PC-9 (cell line): ENCODE measurements at regions not wholly inside any gene's neighbourhood (a gene's known extent, or its start where the extent isn't known, plus 50 kb on each side); places are given as distances from the start of the nearest gene placed in this dataset.

Experiments
- BruUV-seq: library from RNA; stranded (reverse); fragments of 400-500 nt; replicated peaks from 2 replicates; lab custom pipeline; 2021; lab: Mats Ljungman, UMichigan
- CTCF ChIA-PET: fragments of 300-600 bp; sonication (Branson Sonifier 250); formaldehyde crosslinking; loops from one replicate; lab custom pipeline; 2022; ENCODE audit warnings: antibody characterized with exemption; lab: Charles Lee
- POLR2A ChIA-PET: fragments of 300-600 bp; sonication (Branson Sonifier 250); formaldehyde crosslinking; loops from one replicate; lab custom pipeline; 2022; ENCODE audit warnings: antibody characterized with exemption; ENCODE audit not compliant: unreplicated experiment; lab: Charles Lee
- DNase-seq, 2 experiments: peaks; one replicate each; pipeline versions ENCODE4 v3.0.0 to v3.0.0-alpha.2; 2015 to 2022; ENCODE audit warnings: mixed read lengths in 1 of 2
- H2AFZ ChIP-seq: fragments of 200-600 bp; sonication (generic); 2 replicates; pipeline ENCODE4 v1.8.1; 2017; ENCODE audit warnings: antibody characterized with exemption
- H3F3A ChIP-seq: fragments of 200-600 bp; sonication (generic); 2 replicates; pipeline ENCODE4 v1.8.1; 2017; ENCODE audit warnings: antibody characterized with exemption, mild to moderate bottlenecking, low read depth; ENCODE audit not compliant: insufficient read depth
- H3K27ac ChIP-seq: fragments of 200-600 bp; sonication (generic); 2 replicates; pipeline ENCODE4 v1.6.1; 2016; ENCODE audit warnings: mixed run types
- H3K27me3 ChIP-seq: fragments of 200-600 bp; sonication (generic); 2 replicates; pipeline ENCODE4 v1.6.1; 2016; ENCODE audit warnings: low read depth, mixed run types; ENCODE audit not compliant: insufficient read depth
- H3K36me3 ChIP-seq: fragments of 200-600 bp; sonication (generic); 2 replicates; pipeline ENCODE4 v1.6.1; 2016; ENCODE audit warnings: low read depth, mixed run types
- H3K4me1 ChIP-seq: fragments of 200-600 bp; sonication (generic); replicated peaks from 2 replicates; pipeline ENCODE4 v1.6.1; 2016; ENCODE audit warnings: mixed run types; ENCODE audit not compliant: insufficient read depth
- H3K4me2 ChIP-seq: fragments of 200-600 bp; sonication (generic); 2 replicates; pipeline ENCODE4 v1.6.1; 2017; ENCODE audit warnings: mixed run types
- H3K4me3 ChIP-seq: fragments of 200-600 bp; sonication (generic); 2 replicates; pipeline ENCODE4 v1.6.1; 2016; ENCODE audit warnings: mixed run types
- H3K79me2 ChIP-seq: fragments of 200-600 bp; sonication (generic); 2 replicates; pipeline ENCODE4 v1.6.1; 2017; ENCODE audit warnings: low read depth, mixed run types
- H3K9me2 ChIP-seq: fragments of 200-600 bp; sonication (generic); 2 replicates; pipeline ENCODE4 v1.8.1; 2017; ENCODE audit warnings: mild to moderate bottlenecking; ENCODE audit not compliant: insufficient read depth
- H3K9me3 ChIP-seq: fragments of 200-600 bp; sonication (generic); 2 replicates; pipeline ENCODE4 v1.8.1; 2016; ENCODE audit warnings: low read depth; ENCODE audit not compliant: insufficient read depth
- H4K20me1 ChIP-seq: fragments of 200-600 bp; sonication (generic); 2 replicates; pipeline ENCODE4 v1.8.1; 2017; ENCODE audit not compliant: insufficient read depth
- EZH2 ChIP-seq: fragments of 200-600 bp; sonication (generic); IDR thresholded peaks from 2 replicates; pipeline ENCODE4 v1.8.0; 2017; ENCODE audit warnings: antibody characterized with exemption, low read depth
- intact Hi-C: fragments of 100-400 bp; cut with micrococcal nuclease; formaldehyde crosslinking; loops from one replicate; pipeline ENCODE4 v1.10.0; 2022; ENCODE audit not compliant: unreplicated experiment
- TF ChIP-seq, protein P1 (sequence below): fragments of 200-600 bp; sonication (generic); conservative IDR thresholded peaks from 2 replicates; pipeline ENCODE4 v1.6.1; 2017; ENCODE audit warnings: mixed run types, antibody characterized with exemption, mild to moderate bottlenecking, moderate library complexity

DNA sequence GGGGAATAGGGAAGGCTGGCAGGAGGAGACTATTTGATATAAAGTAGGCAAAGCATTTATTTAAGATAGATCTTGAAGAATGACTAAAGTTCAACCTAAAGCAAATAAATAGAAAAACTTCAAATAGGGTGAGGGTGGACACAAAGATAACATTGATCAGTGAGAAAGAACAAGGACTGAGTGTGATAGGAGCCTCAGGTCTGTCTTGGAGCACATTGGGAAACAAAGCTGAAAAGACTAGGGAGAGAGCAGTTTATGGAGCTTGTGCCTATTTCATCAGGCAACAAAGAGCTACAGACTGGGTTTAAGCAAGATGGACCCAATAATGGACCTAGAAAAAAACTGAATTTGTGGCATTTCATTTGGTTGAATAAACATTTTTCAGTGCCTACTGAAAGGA, 425.6 kb downstream of the SMARCA1 start:
- ChIA-PET CTCF (no interaction called here), POLR2A (no interaction called here)
- no peak overlapping the region for H3K4me2 ChIP-seq
- H3F3A ChIP-seq: no peaks in the 10 kb centered on the region
- no peaks in the 10 kb centered on the region for H4K20me1 ChIP-seq
- no peak for DNase-seq
- no peak overlapping the region for H2AFZ ChIP-seq
- no peak overlapping the region for H3K4me3 ChIP-seq
- no peaks in the 10 kb centered on the region for H3K27me3 ChIP-seq
- BruUV-seq: no TSS peak
- no peaks in the 10 kb centered on the region for H3K9me2 ChIP-seq
- no peak overlapping the region for H3K27ac ChIP-seq
- intact Hi-C loops: no loop called here
- TF ChIP-seq, protein P1, sequence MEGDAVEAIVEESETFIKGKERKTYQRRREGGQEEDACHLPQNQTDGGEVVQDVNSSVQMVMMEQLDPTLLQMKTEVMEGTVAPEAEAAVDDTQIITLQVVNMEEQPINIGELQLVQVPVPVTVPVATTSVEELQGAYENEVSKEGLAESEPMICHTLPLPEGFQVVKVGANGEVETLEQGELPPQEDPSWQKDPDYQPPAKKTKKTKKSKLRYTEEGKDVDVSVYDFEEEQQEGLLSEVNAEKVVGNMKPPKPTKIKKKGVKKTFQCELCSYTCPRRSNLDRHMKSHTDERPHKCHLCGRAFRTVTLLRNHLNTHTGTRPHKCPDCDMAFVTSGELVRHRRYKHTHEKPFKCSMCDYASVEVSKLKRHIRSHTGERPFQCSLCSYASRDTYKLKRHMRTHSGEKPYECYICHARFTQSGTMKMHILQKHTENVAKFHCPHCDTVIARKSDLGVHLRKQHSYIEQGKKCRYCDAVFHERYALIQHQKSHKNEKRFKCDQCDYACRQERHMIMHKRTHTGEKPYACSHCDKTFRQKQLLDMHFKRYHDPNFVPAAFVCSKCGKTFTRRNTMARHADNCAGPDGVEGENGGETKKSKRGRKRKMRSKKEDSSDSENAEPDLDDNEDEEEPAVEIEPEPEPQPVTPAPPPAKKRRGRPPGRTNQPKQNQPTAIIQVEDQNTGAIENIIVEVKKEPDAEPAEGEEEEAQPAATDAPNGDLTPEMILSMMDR: no peak
- no peak for TF ChIP-seq EZH2
- H3K4me1 ChIP-seq: no peaks in the 10 kb centered on the region
- no peaks in the 10 kb centered on the region for H3K36me3 ChIP-seq
- no peaks in the 10 kb centered on the region for H3K9me3 ChIP-seq
- H3K79me2 ChIP-seq: no peaks in the 10 kb centered on the region

GRCh38 chrX:129093706-129094105, 429.6 kb downstream of the SMARCA1 start:
- Histone ChIP-seq H3K27me3 (no peaks in the 10 kb centered on the region), H3K9me2 (no peaks in the 10 kb centered on the region), H3F3A (no peaks in the 10 kb centered on the region), H3K36me3 (no peaks in the 10 kb centered on the region), H3K27ac (no peak overlapping the region), H3K4me2 (no peak overlapping the region), H3K9me3 (no peaks in the 10 kb centered on the region), H4K20me1 (no peaks in the 10 kb centered on the region), H3K4me3 (no peak overlapping the region), H3K79me2 (no peaks in the 10 kb centered on the region), H3K4me1 (no peaks in the 10 kb centered on the region), H2AFZ (no peak overlapping the region)
- no TSS peak for BruUV-seq
- ChIA-PET POLR2A (no interaction called here), CTCF (no interaction called here)
- intact Hi-C loops: no loop called here
- DNase-seq: no peak
- TF ChIP-seq EZH2: no peak
- TF ChIP-seq, protein P1: no peak

DNA sequence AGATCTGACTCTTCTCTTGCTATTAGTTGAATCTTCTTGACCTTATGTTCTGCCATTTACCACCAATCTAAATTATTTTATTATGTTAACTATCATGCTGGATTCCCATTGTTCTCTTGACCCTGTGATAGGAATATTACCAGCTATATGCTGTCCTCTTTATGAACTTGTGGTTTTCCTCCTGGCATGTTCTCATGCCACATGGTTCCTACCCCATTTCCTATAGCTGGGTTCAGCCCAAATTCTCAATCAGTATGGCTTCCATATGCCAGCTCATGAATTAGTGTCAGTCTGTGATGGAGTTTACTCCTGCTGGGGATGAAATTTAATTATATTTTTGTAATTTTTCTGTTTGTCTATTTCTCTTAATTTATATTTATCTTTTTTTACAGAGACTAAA, 430.5 kb downstream of the SMARCA1 start:
- TF ChIP-seq, protein P1: no peak
- TF ChIP-seq EZH2: no peak
- no peak overlapping the region for H3K27ac ChIP-seq
- H3F3A ChIP-seq: no peaks in the 10 kb centered on the region
- H3K79me2 ChIP-seq: no peaks in the 10 kb centered on the region
- H3K4me1 ChIP-seq: no peaks in the 10 kb centered on the region
- intact Hi-C loops: no loop called here
- H4K20me1 ChIP-seq: no peaks in the 10 kb centered on the region
- BruUV-seq: no TSS peak
- ChIA-PET CTCF (no interaction called here), POLR2A (no interaction called here)
- H3K9me2 ChIP-seq: no peaks in the 10 kb centered on the region
- H3K9me3 ChIP-seq: no peaks in the 10 kb centered on the region
- no peak overlapping the region for H2AFZ ChIP-seq
- H3K27me3 ChIP-seq: no peaks in the 10 kb centered on the region
- no peak overlapping the region for H3K4me2 ChIP-seq
- H3K4me3 ChIP-seq: no peak overlapping the region
- no peak for DNase-seq
- no peaks in the 10 kb centered on the region for H3K36me3 ChIP-seq
